ENCODE measurements at regions not wholly inside any gene's neighbourhood (a gene's known extent, or its start where the extent isn't known, plus 50 kb on each side); places are given as distances from the start of the nearest gene placed in this dataset.
"Not testable (repeated sequence)": the region's sequence is repeated elsewhere in the genome, so short reads cannot be mapped to it uniquely, and the experiment has no call there.

- DNase-seq (ENCODE audit: low read depth, low spot score): no peak
- ChIA-PET POLR2A (no interaction called here), CTCF (no interaction called here)
- no peak overlapping the region for H3K4me3 ChIP-seq (ENCODE audit: low read depth, low read length)
- no peak for TF ChIP-seq CTCF (IDR thresholded peaks at IDR 0.05; ENCODE audit: insufficient read depth, low read length, missing control alignments)
Measured at GRCh38 chr1:68907491-68907890, 410.6 kb upstream of the DEPDC1 start.

- CTCF ChIA-PET: no interaction called here
- no peak for TF ChIP-seq CTCF (IDR thresholded peaks at IDR 0.05; ENCODE audit: insufficient read depth, low read length, missing control alignments)
- DNase-seq (ENCODE audit: low read depth, low spot score): no peak
- POLR2A ChIA-PET: no interaction called here
- no peak overlapping the region for H3K4me3 ChIP-seq (ENCODE audit: low read depth, low read length)
Measured at GRCh38 chr1:68908316-68908715, 411.4 kb upstream of the DEPDC1 start.

- no peak for TF ChIP-seq CTCF (IDR thresholded peaks at IDR 0.05; ENCODE audit: insufficient read depth, low read length, missing control alignments)
- DNase-seq (ENCODE audit: low read depth, low spot score): no peak
- POLR2A ChIA-PET: no interaction called here
- H3K4me3 ChIP-seq (ENCODE audit: low read depth, low read length): no peak overlapping the region
- CTCF ChIA-PET: no interaction called here
Measured at GRCh38 chr1:68916221-68916902, 419.5 kb upstream of the DEPDC1 start.

- DNase-seq (ENCODE audit: low read depth, low spot score): no peak
- ChIA-PET POLR2A (no interaction called here), CTCF (no interaction called here)
Measured at GRCh38 chr1:68917456-68917855, 420.6 kb upstream of the DEPDC1 start.

GRCh38 chr1:68918563-68918962, 421.7 kb upstream of the DEPDC1 start:
- DNase-seq (ENCODE audit: low read depth, low spot score): no peak

More at GRCh38 chr1:68917456-68917855, 420.6 kb upstream of the DEPDC1 start:
- TF ChIP-seq CTCF (IDR thresholded peaks at IDR 0.05; ENCODE audit: insufficient read depth, low read length, missing control alignments): no peak
- no peak overlapping the region for H3K4me3 ChIP-seq (ENCODE audit: low read depth, low read length)

GRCh38 chr1:68919075-68919474, 422.2 kb upstream of the DEPDC1 start:
- no peak for DNase-seq (ENCODE audit: low read depth, low spot score)
- ChIA-PET CTCF (no interaction called here), POLR2A (no interaction called here)
- no peak overlapping the region for H3K4me3 ChIP-seq (ENCODE audit: low read depth, low read length)
- no peak for TF ChIP-seq CTCF (IDR thresholded peaks at IDR 0.05; ENCODE audit: insufficient read depth, low read length, missing control alignments)

More at GRCh38 chr1:68918563-68918962, 421.7 kb upstream of the DEPDC1 start:
- H3K4me3 ChIP-seq (ENCODE audit: low read depth, low read length): no peak overlapping the region
- no peak for TF ChIP-seq CTCF (IDR thresholded peaks at IDR 0.05; ENCODE audit: insufficient read depth, low read length, missing control alignments)
- CTCF ChIA-PET: no interaction called here
- POLR2A ChIA-PET: no interaction called here

- H3K4me3 ChIP-seq (ENCODE audit: low read depth, low read length); DNase-seq (ENCODE audit: low read depth, low spot score); POLR2A ChIA-PET; CTCF ChIA-PET: not testable (repeated sequence)
Measured at GRCh38 chr1:68923475-68924088, 426.7 kb upstream of the DEPDC1 start.
